Osteoblast (primary cell): ENCODE measurements at regions not wholly inside any gene's neighbourhood (a gene's known extent, or its start where the extent isn't known, plus 50 kb on each side); places are given as distances from the start of the nearest gene placed in this dataset.
A peak's percentile ranks its signal among the peaks of the same experiment; 100 is the strongest.
"Not testable (repeated sequence)": the region's sequence is repeated elsewhere in the genome, so short reads cannot be mapped to it uniquely, and the experiment has no call there.

Source experiments
- DNase-seq: peaks from one replicate; pipeline ENCODE4 v3.0.0; 2011; ENCODE audit warnings: low spot score, mixed read lengths; ENCODE audit not compliant: insufficient read length; ENCODE audit errors: missing footprints
- H2AFZ ChIP-seq: 2 replicates; pipeline ENCODE4 v1.6.0; 2011; ENCODE audit warnings: mild to moderate bottlenecking, low read length
- H3K27ac ChIP-seq: 2 replicates; pipeline ENCODE4 v1.5.1; 2011; ENCODE audit warnings: mild to moderate bottlenecking, low read depth, low read length, moderate library complexity
- H3K27me3 ChIP-seq: 2 replicates; pipeline ENCODE4 v1.6.0; 2012; ENCODE audit warnings: mild to moderate bottlenecking, control low read depth, inconsistent platforms, low read length, moderate library complexity; ENCODE audit not compliant: insufficient read depth
- H3K36me3 ChIP-seq: 2 replicates; pipeline ENCODE4 v1.5.1; 2011; ENCODE audit warnings: mild to moderate bottlenecking, low read length, control low read depth, moderate library complexity; ENCODE audit not compliant: insufficient read depth
- H3K4me1 ChIP-seq: 2 replicates; pipeline ENCODE4 v1.5.1; 2011; ENCODE audit warnings: mild to moderate bottlenecking, low read length, control low read depth, moderate library complexity; ENCODE audit not compliant: insufficient read depth
- H3K4me2 ChIP-seq: 2 replicates; pipeline ENCODE4 v1.6.0; 2011; ENCODE audit warnings: mild to moderate bottlenecking, low read length; ENCODE audit not compliant: insufficient read depth
- H3K4me3 ChIP-seq: fragments of 200-600 bp; sonication (generic); 3 replicates; pipeline ENCODE4 v1.5.1; 2012; ENCODE audit warnings: mild to moderate bottlenecking, low read length, inconsistent platforms; ENCODE audit not compliant: insufficient read depth
- H3K79me2 ChIP-seq: 2 replicates; pipeline ENCODE4 v1.6.0; 2012; ENCODE audit warnings: mild to moderate bottlenecking, low read length, control low read depth, inconsistent platforms; ENCODE audit not compliant: insufficient read depth
- H3K9me3 ChIP-seq: 2 replicates; pipeline ENCODE4 v1.5.1; 2011; ENCODE audit warnings: low read depth, low read length, control low read depth
- H4K20me1 ChIP-seq: 2 replicates; pipeline ENCODE4 v1.6.0; 2012; ENCODE audit warnings: mild to moderate bottlenecking, low read length, control low read depth; ENCODE audit not compliant: insufficient read depth
- TF ChIP-seq, protein P1 (sequence below): IDR thresholded peaks from 2 replicates; pipeline ENCODE4 v1.5.1; 2011; ENCODE audit warnings: mild to moderate bottlenecking, low read depth, low read length, moderate library complexity; ENCODE audit errors: extremely low read depth

- no peaks in the 10 kb centered on the region for H3K27me3 ChIP-seq
- no peaks in the 10 kb centered on the region for H3K9me3 ChIP-seq
- no peak overlapping the region for H3K4me3 ChIP-seq
- no peak for DNase-seq
- H3K4me2 ChIP-seq, result no peak overlapping the region
- no peaks in the 10 kb centered on the region for H3K4me1 ChIP-seq
- no peaks in the 10 kb centered on the region for H3K36me3 ChIP-seq
- H3K27ac ChIP-seq, result no peak overlapping the region
- no peaks in the 10 kb centered on the region for H4K20me1 ChIP-seq
- TF ChIP-seq, protein P1, sequence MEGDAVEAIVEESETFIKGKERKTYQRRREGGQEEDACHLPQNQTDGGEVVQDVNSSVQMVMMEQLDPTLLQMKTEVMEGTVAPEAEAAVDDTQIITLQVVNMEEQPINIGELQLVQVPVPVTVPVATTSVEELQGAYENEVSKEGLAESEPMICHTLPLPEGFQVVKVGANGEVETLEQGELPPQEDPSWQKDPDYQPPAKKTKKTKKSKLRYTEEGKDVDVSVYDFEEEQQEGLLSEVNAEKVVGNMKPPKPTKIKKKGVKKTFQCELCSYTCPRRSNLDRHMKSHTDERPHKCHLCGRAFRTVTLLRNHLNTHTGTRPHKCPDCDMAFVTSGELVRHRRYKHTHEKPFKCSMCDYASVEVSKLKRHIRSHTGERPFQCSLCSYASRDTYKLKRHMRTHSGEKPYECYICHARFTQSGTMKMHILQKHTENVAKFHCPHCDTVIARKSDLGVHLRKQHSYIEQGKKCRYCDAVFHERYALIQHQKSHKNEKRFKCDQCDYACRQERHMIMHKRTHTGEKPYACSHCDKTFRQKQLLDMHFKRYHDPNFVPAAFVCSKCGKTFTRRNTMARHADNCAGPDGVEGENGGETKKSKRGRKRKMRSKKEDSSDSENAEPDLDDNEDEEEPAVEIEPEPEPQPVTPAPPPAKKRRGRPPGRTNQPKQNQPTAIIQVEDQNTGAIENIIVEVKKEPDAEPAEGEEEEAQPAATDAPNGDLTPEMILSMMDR, result no peak
- H3K79me2 ChIP-seq, result no peaks in the 10 kb centered on the region
- H2AFZ ChIP-seq, result no peak overlapping the region
These were observed 207.1 kb upstream of the PCDH18 start for GRCh38 chr4:137739391-137739790.

DNA sequence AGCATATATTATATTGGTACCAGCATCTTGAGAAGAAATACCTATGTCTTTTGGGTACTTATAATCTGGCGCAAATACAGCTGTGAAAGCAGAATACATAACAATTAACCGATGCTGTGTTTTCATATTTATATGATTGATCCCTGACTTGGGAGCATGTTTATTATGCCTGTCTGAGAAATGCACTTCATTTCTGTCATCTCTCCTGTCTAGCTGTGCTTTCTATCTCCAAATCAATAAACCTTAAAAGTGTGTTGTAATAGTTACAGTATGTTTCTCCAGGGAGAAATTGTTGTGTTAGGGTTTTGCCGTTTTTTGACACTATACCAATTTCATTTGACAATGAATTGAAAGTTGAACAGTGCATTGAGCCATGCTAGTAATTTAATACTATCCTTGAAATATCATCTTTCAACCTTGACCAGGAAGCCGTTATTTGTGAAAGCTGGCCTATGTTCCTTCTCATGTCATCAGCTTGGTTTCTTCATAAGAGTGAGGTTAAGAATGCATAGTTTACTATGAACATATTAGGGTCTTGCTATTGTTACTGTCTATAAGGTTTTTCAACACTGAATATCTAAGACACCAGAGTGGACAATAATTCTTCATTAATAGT, 206.2 kb upstream of the PCDH18 start:
- Histone ChIP-seq H3K9me3 (no peaks in the 10 kb centered on the region), H2AFZ (peak overlapping the region; percentile 1), H3K4me3 (no peak overlapping the region), H3K79me2 (no peaks in the 10 kb centered on the region), H3K4me1 (no peaks in the 10 kb centered on the region), H3K4me2 (no peak overlapping the region), H3K27ac (no peak overlapping the region), H3K36me3 (no peaks in the 10 kb centered on the region), H4K20me1 (no peaks in the 10 kb centered on the region), H3K27me3 (no peaks in the 10 kb centered on the region)
- TF ChIP-seq, protein P1, result no peak
- DNase-seq, result peak; percentile 36

- TF ChIP-seq, protein P1, result no peak
These were observed 203.3 kb upstream of the PCDH18 start for GRCh38 chr4:137735561-137736104.

GRCh38 chr4:137733174-137734141, 201.2 kb upstream of the PCDH18 start:
- H3K4me1 ChIP-seq, H3K9me3 ChIP-seq, H3K36me3 ChIP-seq, H2AFZ ChIP-seq, H3K4me3 ChIP-seq, H3K4me2 ChIP-seq, H3K79me2 ChIP-seq, H3K27me3 ChIP-seq, H3K27ac ChIP-seq, H4K20me1 ChIP-seq: not testable (repeated sequence)
- TF ChIP-seq, protein P1, result peak; percentile 8
- peak; percentile 85 for DNase-seq

More at GRCh38 chr4:137735561-137736104, 203.3 kb upstream of the PCDH18 start:
- DNase-seq, result no peak
- Histone ChIP-seq H3K27me3 (no peaks in the 10 kb centered on the region), H3K9me3 (no peaks in the 10 kb centered on the region), H3K36me3 (no peaks in the 10 kb centered on the region), H4K20me1 (no peaks in the 10 kb centered on the region), H3K4me1 (no peaks in the 10 kb centered on the region), H3K4me3 (no peak overlapping the region), H3K79me2 (no peaks in the 10 kb centered on the region), H3K27ac (no peak overlapping the region), H3K4me2 (no peak overlapping the region), H2AFZ (peak overlapping the region; percentile 15)
